ENCODE measurements at regions not wholly inside any gene's neighbourhood (a gene's known extent, or its start where the extent isn't known, plus 50 kb on each side); places are given as distances from the start of the nearest gene placed in this dataset.
"Not testable (repeated sequence)": the region's sequence is repeated elsewhere in the genome, so short reads cannot be mapped to it uniquely, and the experiment has no call there.

DNA sequence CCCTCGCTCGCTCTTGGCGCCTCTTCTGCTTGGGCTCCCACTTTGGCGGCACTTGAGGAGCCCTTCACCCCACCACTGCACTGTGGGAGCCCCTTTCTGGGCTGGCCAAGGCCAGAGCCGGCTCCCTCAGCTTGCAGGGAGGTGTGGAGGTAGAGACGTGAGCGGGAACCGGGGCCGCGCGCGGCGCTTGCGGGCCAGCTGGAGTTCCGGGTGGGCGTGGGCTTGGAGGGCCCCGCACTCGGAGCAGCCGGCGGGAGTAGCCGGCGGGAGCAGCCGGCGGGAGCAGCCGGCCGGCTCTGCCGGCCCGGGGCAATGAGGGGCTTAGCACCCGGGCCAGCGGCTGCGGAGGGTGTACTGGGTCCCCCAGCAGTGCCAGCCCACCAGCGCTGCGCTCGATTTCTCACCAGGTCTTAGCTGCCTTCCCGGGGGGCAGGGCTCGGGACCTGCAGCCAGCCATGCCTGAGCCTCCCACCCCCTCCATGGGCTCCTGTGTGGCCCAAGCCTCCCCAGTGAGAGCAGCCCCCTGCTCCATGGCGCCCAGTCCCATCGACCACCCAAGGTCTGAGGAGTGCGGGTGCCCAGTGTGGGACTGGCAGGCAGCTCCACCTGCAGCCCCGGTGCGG is 714.0 kb downstream of the CDH9 start:
- DNase-seq; ATAC-seq; intact Hi-C loops (cut with DNase I, micrococcal nuclease): not testable (repeated sequence)

DNA sequence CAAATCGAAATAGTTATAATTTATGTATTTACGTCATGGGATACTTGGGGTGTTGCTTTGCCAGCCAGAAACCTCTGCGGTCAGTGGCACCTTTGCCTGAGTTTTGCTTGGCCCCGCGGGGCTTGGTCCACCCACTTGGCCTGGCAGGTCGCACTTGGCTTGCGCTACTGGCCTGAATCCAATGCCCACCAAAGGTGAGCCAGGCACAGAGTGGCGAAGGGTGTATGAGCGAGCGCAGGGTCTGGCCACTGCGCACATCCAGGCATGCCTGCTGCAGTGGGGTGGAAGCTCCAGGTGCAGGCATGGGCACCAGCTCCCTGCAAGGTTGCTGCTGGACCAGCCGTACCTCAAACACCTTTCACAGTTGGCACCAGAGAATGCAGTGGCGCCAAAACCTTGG is 714.6 kb downstream of the CDH9 start:
- ATAC-seq (no peak), DNase-seq (no peak)
- intact Hi-C loops (cut with DNase I, micrococcal nuclease) = no loop called here

DNA sequence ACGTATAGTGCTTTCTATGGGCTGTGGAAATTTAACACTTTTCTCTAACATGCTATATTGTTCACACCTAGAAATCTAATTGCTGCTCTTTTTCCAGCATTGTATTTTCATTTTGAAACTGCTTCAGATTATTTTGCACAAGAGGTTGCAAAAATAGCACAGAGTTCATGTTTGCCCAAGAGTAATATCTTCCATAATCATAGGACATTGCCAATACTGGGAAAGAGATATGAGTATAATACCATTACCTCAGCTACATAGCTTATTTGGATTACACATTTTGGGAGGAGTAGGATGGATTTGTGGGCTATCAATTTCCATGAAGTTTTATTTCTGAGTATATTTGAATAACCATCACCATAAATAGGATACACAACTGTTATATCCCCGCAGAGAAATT is 717.1 kb downstream of the CDH9 start:
- intact Hi-C loops (cut with DNase I, micrococcal nuclease) = no loop called here
- ATAC-seq = no peak

DNA sequence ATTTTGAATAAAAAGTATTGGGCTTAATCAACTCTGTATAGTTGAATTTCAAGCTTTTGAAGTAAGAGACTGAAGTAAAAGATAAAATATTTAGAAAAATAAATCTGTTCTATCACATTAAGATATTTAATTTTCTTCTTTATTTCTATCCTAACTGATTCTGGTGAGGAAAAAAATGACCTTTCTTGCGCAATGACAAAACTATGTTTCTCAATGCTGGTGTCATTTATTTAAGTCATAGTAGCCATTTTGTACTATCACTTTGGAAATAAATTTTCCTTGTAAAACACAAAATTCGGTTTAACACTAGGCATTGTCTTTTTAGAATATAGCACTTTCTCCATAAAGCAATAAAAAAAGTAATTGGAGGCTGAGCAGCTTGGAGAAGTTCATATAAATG is 728.0 kb downstream of the CDH9 start:
- DNase-seq (no peak), ATAC-seq (no peak)
- intact Hi-C loops (cut with DNase I, micrococcal nuclease) = no loop called here

More for the DNA sequence above, 717.1 kb downstream of the CDH9 start:
- no peak for DNase-seq

DNA sequence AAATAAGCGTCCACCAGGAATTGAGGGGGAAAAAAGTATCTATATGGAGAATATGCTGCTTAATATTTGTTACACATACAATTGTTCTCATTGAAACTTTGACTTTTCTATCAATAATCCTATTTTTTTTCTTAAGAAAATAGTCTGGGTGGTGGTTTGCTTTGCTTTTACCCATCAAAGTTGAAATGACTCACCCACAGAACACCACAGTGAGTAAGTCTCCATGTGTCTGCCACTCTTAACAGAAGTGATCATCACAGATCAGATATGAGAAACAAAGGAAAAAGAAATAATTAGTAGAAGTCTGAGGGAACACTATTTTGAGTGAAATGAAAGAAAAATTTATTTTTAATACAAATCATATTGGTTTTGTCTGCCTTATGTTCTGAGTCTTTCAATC is 742.8 kb downstream of the CDH9 start:
- DNase-seq (no peak), ATAC-seq (no peak)
- intact Hi-C loops (cut with DNase I, micrococcal nuclease) = no loop called here

DNA sequence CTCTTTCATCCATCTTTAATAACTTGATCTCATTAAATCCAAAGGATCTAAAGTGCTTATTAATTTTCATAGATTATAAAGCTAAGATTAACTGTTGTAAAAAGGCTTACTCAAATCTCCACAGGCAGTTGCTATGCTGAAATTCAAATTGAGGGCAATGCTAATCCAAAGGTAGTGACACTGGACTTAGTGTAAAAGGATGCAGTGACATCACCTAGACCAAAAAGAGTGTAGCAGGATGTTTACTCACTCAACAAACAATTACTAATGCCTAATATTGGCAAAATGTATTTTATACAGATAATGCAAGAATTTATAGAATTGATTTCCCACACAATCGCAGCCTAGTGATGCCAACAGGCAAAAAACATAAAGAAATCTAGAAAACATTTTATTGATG is 756.2 kb downstream of the CDH9 start:
- DNase-seq = no peak
- intact Hi-C loops (cut with DNase I, micrococcal nuclease) = no loop called here
- no peak for ATAC-seq

DNA sequence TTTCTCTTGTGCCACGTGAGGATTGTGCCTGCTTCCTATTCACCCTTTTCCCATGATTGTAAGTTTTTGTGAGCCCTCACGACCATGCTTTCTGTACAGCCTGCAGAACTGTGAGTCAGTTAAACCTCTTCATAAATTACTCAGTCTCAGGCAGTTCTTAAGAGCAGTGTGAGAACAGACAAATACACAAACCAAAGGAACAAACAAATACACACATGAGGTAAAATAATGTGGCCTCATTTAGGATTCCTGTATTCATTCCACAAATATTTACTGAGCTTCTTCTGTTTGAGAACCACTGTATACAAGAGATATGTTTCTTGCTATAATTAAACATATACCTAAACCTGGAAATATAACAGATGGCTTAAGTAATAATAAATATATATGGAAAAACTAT is 760.3 kb downstream of the CDH9 start:
- DNase-seq = no peak
- intact Hi-C loops (cut with DNase I, micrococcal nuclease) = no loop called here
- ATAC-seq = no peak

DNA sequence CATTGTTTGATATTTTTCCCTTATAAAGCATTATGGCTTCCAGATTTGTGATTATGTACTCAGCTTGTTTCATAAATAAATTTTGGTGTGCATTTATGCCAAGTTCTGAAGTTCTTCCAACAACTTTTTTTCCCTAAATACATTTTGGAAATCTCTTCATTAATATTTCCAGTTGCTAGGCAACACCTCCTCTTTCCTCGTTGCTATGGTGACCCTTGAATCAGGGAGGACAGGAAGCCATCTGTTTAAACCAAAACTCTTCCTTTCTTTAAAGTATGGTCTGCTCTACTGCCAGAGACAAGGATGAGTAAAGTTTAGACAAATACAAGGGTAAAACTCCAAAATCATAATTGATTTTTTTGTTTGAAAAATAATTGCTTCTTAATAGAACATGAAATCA is 779.3 kb downstream of the CDH9 start:
- DNase-seq (no peak), ATAC-seq (no peak)
- intact Hi-C loops (cut with DNase I, micrococcal nuclease) = no loop called here

DNA sequence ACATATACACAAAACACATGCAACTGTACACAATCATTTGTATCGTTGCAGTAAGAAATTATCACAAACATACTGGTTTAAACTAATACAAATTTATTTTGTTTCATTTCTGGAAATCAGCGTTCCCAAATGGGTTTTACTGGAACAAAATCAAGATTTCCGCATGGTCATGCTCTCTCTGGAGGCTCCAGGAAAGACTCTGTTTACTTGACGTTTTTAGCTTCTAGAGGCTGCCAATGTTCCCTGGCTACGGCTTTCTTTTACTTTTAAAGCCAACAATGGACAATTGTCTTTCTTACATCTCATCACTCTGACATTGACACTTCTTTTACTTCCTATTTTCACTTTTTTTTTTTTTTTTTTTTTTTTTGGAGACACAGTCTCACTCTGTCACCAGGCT is 793.1 kb downstream of the CDH9 start:
- DNase-seq = no peak
- no peak for ATAC-seq
- intact Hi-C loops (cut with DNase I, micrococcal nuclease) = no loop called here

DNA sequence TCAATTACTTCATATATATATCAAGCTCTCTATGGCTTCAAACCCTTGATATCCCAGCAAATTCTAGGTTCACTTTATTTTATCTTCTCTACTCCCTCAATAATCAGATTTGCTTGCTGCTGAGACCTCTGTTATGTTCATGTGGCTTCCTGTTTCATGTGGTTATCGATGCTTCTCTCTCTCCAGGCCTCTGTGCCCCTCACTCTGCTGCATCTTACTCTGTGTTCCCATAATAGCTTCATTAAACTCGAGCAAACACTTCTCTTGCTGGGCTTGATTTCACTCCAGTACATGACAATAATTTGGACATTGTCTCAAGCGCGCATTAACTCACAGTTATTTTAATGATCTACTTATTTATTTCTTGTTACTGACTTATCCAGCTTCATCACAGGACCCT is 798.8 kb downstream of the CDH9 start:
- DNase-seq = no peak
- ATAC-seq = no peak
- intact Hi-C loops (cut with DNase I, micrococcal nuclease) = no loop called here

DNA sequence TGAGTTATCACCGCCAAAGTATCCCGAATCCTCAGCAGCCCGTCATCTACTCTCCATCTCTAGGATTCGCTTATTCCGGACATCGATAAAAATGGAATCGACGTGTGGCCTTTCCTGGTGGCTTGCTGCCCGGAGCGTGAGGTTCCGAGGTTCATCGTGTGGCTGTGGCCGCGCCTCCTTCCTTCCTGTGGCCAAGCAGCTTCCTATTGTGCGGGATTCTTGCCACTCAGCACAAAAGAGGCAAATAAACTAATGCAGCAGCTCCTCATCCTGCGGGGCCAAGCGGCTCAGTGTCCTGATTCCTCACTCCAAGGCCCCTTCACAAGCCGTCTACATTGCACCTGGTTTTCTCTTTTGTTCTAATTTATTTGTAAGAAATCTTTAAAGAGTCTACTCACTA is 800.9 kb downstream of the CDH9 start:
- intact Hi-C loops (cut with DNase I, micrococcal nuclease) = no loop called here
- ATAC-seq (no peak), DNase-seq (no peak)

DNA sequence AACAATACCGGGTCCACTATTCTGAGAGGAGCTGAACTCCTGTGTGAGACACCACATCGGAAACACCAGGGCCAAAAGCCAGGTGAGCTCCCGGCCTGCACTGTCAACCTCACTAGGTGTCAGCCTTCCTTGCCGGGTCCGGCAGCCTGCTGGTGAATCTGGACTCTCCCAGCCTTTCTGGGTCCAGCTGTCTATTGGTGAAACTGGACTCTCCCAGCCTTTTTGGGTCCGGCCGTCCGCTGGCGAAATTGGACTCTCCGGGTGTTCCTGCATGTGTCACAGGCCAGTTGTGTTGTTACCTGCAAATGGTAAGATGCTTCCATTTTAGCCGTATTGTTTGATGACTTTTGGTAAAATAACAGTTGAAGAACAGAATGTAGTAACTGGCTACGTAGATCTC is 801.5 kb downstream of the CDH9 start:
- ATAC-seq (no peak), DNase-seq (no peak)
- intact Hi-C loops (cut with DNase I, micrococcal nuclease) = no loop called here

DNA sequence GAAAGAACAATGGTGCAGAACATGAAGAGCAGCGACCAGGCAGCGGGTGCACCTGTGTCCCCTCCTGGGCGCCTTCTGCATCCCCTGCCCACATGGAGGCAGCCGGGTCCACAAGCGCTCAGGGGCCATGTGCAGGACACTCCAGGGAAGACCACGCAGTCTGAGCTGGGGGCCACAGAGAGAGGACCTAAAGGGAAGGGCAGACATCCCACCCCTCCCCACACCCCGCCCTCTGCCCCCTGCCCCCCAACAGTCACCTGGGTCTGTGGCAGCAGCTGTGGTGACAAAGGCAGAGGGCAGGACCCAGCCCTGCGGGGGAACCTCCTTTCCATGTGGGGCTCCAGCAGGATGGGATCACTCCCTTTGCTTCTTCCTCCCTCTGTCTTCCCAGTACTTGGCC is 805.7 kb downstream of the CDH9 start:
- intact Hi-C loops (cut with DNase I, micrococcal nuclease) = no loop called here
- ATAC-seq (no peak), DNase-seq (no peak)

DNA sequence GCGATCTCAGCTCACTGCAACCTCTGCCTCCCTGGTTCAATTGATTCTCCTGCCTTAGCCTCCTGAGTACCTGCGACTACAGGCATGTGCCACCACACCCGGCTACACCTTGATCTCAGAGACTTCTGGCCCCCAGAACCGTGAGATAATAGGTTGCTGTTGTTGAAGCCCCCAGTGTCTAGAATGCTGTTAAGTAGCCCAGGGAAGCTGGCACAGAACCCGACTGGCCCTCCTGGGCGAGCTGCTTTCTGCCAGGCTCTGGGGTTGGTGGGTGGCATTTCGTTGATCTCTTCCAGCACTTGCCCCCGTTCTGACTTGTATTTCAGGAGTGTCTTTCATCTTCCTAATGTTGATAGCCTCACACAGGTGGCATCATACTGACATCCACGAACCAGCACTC is 807.1 kb downstream of the CDH9 start:
- DNase-seq (no peak), ATAC-seq (no peak)
- intact Hi-C loops (cut with DNase I, micrococcal nuclease) = no loop called here

DNA sequence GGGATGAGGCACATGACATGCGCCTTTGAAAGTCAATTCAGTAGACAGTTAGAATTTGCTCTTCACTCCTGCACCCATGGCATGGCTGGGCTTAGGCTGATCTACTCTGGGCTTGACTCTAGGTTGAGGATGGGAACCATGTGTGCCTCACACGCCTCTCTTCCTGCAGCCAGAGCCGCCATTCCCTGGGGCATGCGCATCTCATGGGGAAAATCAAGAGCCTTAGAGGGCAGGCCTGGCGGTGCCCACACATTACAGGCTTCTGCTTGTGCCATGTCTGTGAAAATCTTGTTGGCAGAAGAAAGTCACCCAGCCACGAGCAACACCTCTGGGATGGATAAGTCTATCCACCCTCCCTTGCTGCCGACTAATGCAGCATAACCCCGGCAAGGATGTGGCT is 808.5 kb downstream of the CDH9 start:
- intact Hi-C loops (cut with DNase I, micrococcal nuclease) = no loop called here
- no peak for ATAC-seq
- DNase-seq = no peak

DNA sequence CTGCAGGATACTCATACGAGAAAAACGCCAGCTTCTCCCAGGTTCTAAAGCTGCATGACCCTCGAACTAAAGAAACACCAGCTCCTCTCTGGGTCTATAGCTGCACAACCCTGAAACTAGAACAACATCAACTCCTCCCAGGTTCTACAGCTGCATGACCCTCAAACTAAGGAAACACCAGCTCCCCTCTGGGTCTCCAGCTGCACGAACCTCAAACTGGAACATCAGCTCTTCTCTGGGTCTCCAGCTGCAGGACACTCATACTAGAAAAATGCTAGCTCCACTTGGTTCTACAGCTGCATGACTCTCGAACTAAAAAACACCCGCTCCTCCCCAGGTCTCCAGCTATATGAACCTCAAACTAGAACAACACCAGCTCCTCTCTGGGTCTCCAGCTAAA is 811.1 kb downstream of the CDH9 start:
- intact Hi-C loops (cut with DNase I, micrococcal nuclease) = no loop called here
- DNase-seq (no peak), ATAC-seq (no peak)

DNA sequence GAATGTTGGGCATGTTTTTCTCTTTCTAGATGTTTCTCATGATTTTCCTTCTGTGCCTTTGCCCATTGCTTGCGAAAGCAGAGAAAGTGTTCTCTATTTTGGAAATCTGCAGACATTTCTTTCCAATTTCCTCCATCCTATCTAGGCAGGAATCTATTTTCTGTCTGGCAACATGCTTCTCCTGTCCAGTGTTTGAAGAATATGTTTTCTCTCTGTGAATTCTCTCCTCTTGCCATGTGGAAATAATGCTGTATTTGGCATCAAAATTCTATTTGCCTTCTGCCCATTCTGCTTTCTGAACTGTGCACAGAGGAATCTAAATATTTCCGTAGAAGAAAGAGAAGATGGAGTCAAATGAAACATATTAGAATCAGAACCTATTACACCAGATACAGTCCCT is 833.3 kb downstream of the CDH9 start:
- ATAC-seq (no peak), DNase-seq (no peak)
- intact Hi-C loops (cut with DNase I, micrococcal nuclease) = no loop called here

DNA sequence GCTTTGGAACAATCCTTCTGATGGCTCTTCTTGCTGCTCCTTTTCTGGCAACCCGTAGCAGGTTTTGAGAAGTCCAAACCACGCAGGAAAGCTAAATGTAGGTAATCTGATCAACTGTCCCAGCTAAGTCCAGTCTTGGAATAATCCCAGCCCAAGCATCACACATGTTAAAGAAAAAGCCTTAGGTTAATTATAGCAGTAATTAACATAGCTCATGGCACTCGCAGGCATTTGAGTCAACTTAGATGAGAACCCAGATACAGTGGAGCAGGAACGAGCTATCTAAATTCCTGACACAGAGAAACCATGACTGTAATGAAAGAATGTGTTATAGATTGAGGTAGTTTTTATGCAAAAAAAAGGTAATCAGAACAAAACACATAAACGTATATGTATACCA is 844.8 kb downstream of the CDH9 start:
- DNase-seq = no peak
- intact Hi-C loops (cut with DNase I, micrococcal nuclease) = no loop called here
- no peak for ATAC-seq

DNA sequence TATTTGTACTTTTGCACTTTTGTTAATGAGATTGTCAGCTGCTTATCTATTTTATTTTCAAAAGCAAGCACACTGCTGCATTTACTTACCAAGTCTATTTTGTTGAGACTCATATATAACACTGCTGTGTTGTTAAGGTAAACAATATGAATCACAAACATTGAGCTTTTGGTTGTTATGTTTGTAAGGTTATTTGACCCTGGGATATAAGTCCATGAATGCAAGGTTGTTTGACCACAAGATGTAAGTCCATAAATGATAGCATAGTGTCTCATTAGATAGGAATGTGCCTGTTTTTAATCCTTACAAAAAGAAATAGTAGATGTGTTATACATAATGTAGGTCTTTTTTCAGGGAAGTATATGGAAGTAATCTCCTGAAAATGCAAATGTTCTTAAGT is 845.9 kb downstream of the CDH9 start:
- DNase-seq = no peak
- ATAC-seq = no peak
- intact Hi-C loops (cut with DNase I, micrococcal nuclease) = no loop called here

DNA sequence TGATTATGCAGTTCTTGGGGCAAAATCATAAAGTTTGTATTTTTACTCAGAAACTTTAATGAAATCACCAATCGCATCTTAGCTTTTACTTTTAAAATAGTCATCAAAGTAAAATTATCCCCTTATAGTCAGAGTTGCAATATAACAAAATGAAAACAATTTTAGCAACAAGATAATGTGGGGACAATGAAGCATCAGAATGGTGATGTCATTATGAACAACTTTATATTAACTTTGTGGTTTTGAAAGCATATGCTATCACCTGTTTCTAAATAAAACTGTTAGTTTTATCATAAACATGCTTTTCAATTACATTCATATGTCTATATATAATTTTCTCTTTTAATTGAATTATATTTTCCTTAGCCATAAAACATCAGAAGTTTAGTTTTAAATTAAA is 856.8 kb downstream of the CDH9 start:
- intact Hi-C loops (cut with DNase I, micrococcal nuclease) = no loop called here
- ATAC-seq (no peak), DNase-seq (no peak)

DNA sequence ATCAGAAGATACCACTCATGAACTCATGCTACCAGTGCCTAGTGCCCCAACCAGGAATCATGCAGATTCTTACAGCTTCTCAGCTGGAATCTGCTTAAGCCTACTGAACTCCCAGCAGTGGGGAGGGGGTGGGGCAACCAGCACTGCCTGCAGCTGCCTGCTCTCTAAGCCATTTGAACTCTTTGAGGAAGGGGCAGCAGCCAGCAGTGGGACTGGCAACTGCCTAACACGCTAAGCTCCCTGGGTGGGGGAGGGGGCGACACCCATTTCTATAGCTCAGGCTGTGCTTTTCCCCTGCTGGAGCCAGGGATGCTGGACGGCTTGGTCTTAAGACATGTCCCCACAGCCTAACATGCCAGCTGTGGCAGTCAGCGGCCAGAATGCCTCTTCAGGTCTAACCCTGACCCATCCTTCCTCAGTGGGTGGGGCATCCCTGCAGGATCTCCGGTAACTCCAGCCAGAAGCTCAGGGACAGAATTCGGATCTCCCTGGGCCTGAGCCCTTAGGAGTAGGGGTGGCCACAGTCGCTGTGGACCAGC is 889.7 kb downstream of the CDH9 start:
- DNase-seq (no peak), ATAC-seq (no peak)
- intact Hi-C loops (cut with DNase I, micrococcal nuclease) = no loop called here

DNA sequence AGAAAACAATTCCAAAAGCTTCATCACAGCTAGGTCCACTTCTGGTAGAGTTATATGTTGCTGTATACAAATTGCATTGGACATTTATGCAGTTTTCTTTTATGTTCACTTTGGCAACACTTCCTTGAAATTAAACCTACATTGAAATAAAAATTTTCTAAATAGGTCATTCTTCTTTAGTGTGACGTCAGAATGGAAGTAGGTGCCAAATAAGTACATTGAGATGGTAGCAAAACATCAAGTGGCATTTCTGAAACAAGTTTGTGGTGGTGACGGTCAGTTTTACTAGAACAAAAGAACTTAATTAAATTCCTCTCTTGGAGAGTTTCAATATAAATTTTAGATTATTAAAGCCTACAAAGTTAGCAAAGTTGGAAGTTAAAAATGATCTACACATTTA is 895.1 kb downstream of the CDH9 start:
- ATAC-seq (no peak), DNase-seq (no peak)
- intact Hi-C loops (cut with DNase I, micrococcal nuclease) = no loop called here
